ENCODE measurements at regions not wholly inside any gene's neighbourhood (a gene's known extent, or its start where the extent isn't known, plus 50 kb on each side); places are given as distances from the start of the nearest gene placed in this dataset.

- POLR2A ChIA-PET, result no interaction called here
- intact Hi-C loops (cut with micrococcal nuclease), result no loop called here
- no peaks in the 10 kb centered on the region for H3K27me3 ChIP-seq (replicated peaks in 1 of 4; ENCODE audit: control extremely low read depth in 1 of 4, control insufficient read depth in 3 of 4, insufficient read depth in 4 of 4, low read length in 3 of 4)
- peaks cover 11% of the 10 kb centered on the region for H3K27me3 Mint-ChIP-seq
- TF ChIP-seq EZH2 (IDR thresholded peaks at IDR 0.05; ENCODE audit: borderline replicate concordance, insufficient read depth, low read depth, low read length, poor library complexity, severe bottlenecking) (no peak), CTCF (IDR thresholded peaks at IDR 0.05) (no peak)
- ATAC-seq (ENCODE audit: low read depth), result no peak
- no peak overlapping the region for H3K9ac ChIP-seq (ENCODE audit: low read length)
- no peak overlapping the region for H3K4me3 ChIP-seq (ENCODE audit: control extremely low read depth in 1 of 5, extremely low read depth in 1 of 5, insufficient read depth in 1 of 5, low read depth in 2 of 5, low read length in 4 of 5)
- no peak overlapping the region for H2AFZ ChIP-seq (ENCODE audit: insufficient read depth, low read depth, low read length, poor library complexity, severe bottlenecking)
- no peaks in the 10 kb centered on the region for H3K4me1 Mint-ChIP-seq
- peaks cover 0 to 3% of the 10 kb centered on the region in 2 donors for H3K4me1 ChIP-seq (ENCODE audit: control insufficient read depth in 2 of 2, insufficient read depth in 2 of 2, low read length in 2 of 2)
- H3K27ac ChIP-seq (ENCODE audit: low read length in 2 of 2), result no peak overlapping the region
- no peaks in the 10 kb centered on the region for H3K9me3 Mint-ChIP-seq (ENCODE audit: insufficient read depth)
- H3K36me3 ChIP-seq (replicated peaks in 1 of 2; ENCODE audit: control extremely low read depth in 1 of 2, control insufficient read depth in 1 of 2, extremely low read depth in 1 of 2, insufficient read depth in 2 of 2, low read length in 1 of 2), result no peaks in the 10 kb centered on the region
- no peak overlapping the region for H3K27ac Mint-ChIP-seq
- no peaks in the 10 kb centered on the region for H3K9me3 ChIP-seq (ENCODE audit: control extremely low read depth in 1 of 3, control insufficient read depth in 2 of 3, insufficient read depth in 1 of 3, low read length in 2 of 3)
- no peaks in the 10 kb centered on the region for H4K20me1 ChIP-seq (ENCODE audit: control insufficient read depth, insufficient read depth, low read length, poor library complexity, severe bottlenecking)
- no CpG with 5 or more reads among the region's 6 CpGs for WGBS (ENCODE audit: insufficient coverage)
- no peaks in the 10 kb centered on the region for H3K79me2 ChIP-seq (ENCODE audit: control insufficient read depth, insufficient read depth, low read length)
- no peak overlapping the region for H3K4me3 Mint-ChIP-seq
- CTCF ChIA-PET, result interaction anchor here (0.7 to 3.2 kb wide), 3 partner anchors 28 to 194 kb away, joined by 3 to 23 read pairs (median 4); no protein-coding TSS in a partner anchor
- H3K4me2 ChIP-seq (replicated peaks; ENCODE audit: low read depth, low read length, poor library complexity, severe bottlenecking), result no peak overlapping the region
- DNase-seq, result no peak
These were observed 94.5 kb upstream of the TBC1D5 start for GRCh38 chr3:17836919-17837318.

GRCh38 chr3:17836092-17836491 is 93.7 kb upstream of the TBC1D5 start:
- Mint-ChIP-seq H3K27me3 (peaks cover 8% of the 10 kb centered on the region), H3K27ac (no peak overlapping the region), H3K4me1 (no peaks in the 10 kb centered on the region), H3K9me3 (ENCODE audit: insufficient read depth) (no peaks in the 10 kb centered on the region), H3K4me3 (no peak overlapping the region)
- H3K4me1 ChIP-seq (ENCODE audit: control insufficient read depth in 2 of 2, insufficient read depth in 2 of 2, low read length in 2 of 2), result peaks cover 0 to 2% of the 10 kb centered on the region in 2 donors
- H3K27me3 ChIP-seq (replicated peaks in 1 of 4; ENCODE audit: control extremely low read depth in 1 of 4, control insufficient read depth in 3 of 4, insufficient read depth in 4 of 4, low read length in 3 of 4), result no peaks in the 10 kb centered on the region
- ChIA-PET POLR2A (no interaction called here), CTCF (interaction anchor here (3.2 kb wide), 1 partner anchor 191 kb away, joined by 23 read pairs; no protein-coding TSS in a partner anchor)
- no peaks in the 10 kb centered on the region for H4K20me1 ChIP-seq (ENCODE audit: control insufficient read depth, insufficient read depth, low read length, poor library complexity, severe bottlenecking)
- no peaks in the 10 kb centered on the region for H3K79me2 ChIP-seq (ENCODE audit: control insufficient read depth, insufficient read depth, low read length)
- H3K27ac ChIP-seq (ENCODE audit: low read length in 2 of 2), result no peak overlapping the region
- H2AFZ ChIP-seq (ENCODE audit: insufficient read depth, low read depth, low read length, poor library complexity, severe bottlenecking), result no peak overlapping the region
- ATAC-seq (ENCODE audit: low read depth) (no peak), DNase-seq (no peak)
- intact Hi-C loops (cut with micrococcal nuclease), result no loop called here
- no CpG with 5 or more reads among the region's 3 CpGs for WGBS (ENCODE audit: insufficient coverage)
- TF ChIP-seq CTCF (IDR thresholded peaks at IDR 0.05) (no peak), EZH2 (IDR thresholded peaks at IDR 0.05; ENCODE audit: borderline replicate concordance, insufficient read depth, low read depth, low read length, poor library complexity, severe bottlenecking) (no peak)
- H3K9ac ChIP-seq (ENCODE audit: low read length), result no peak overlapping the region
- no peaks in the 10 kb centered on the region for H3K36me3 ChIP-seq (replicated peaks in 1 of 2; ENCODE audit: control extremely low read depth in 1 of 2, control insufficient read depth in 1 of 2, extremely low read depth in 1 of 2, insufficient read depth in 2 of 2, low read length in 1 of 2)
- no peak overlapping the region for H3K4me3 ChIP-seq (ENCODE audit: control extremely low read depth in 1 of 5, extremely low read depth in 1 of 5, insufficient read depth in 1 of 5, low read depth in 2 of 5, low read length in 4 of 5)
- no peaks in the 10 kb centered on the region for H3K9me3 ChIP-seq (ENCODE audit: control extremely low read depth in 1 of 3, control insufficient read depth in 2 of 3, insufficient read depth in 1 of 3, low read length in 2 of 3)
- H3K4me2 ChIP-seq (replicated peaks; ENCODE audit: low read depth, low read length, poor library complexity, severe bottlenecking), result no peak overlapping the region

All from B cell (primary cell).